ENCODE measurements at regions not wholly inside any gene's neighbourhood (a gene's known extent, or its start where the extent isn't known, plus 50 kb on each side); places are given as distances from the start of the nearest gene placed in this dataset.
"Not testable (repeated sequence)": the region's sequence is repeated elsewhere in the genome, so short reads cannot be mapped to it uniquely, and the experiment has no call there.

DNA sequence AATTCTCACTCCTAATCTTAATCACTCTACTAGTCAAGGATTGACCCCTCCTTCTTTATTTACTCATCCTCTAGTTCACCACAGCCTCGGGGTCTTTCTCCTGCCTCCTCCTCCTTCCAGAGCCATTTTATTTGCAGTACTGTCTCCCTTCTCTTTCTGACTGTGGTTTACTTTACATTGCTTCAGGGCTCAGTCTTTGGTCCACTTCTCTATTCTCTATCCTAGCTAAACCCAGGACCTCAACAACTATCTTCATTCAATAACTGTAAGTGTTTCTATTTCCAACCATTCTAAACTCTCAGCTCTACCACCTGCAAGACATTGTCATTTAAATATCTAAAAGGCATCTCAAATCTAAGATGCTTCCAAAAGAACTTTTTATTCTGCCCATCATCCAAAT lies 493.8 kb downstream of the TTLL7 start:
- DNase-seq, result no peak

GRCh38 chr1:83503153-83503552 lies 495.8 kb downstream of the TTLL7 start:
- DNase-seq, result no peak

GRCh38 chr1:83500987-83501591 lies 497.8 kb downstream of the TTLL7 start:
- DNase-seq, result no peak

DNA sequence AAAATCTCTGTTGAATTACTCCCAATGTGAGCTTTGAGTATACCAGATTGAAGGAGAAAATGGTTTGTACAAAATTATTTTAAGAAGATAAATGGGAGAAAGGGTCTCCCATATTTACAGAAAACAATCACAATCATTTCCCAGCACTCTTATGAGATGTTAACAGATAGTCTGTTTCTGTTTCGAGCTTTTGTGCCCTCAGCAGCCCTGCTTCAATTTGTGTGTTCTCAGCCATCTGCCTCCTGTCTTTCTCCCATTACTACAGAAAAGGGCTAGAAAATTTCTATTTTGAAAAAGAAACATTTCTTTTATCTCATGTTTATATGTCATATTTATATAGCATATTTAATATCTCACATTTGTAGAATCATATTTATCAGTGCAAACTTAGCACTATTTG lies 498.4 kb downstream of the TTLL7 start:
- DNase-seq, result no peak

- no peak for DNase-seq
Observed at GRCh38 chr1:83499998-83500397, 498.9 kb downstream of the TTLL7 start.

DNA sequence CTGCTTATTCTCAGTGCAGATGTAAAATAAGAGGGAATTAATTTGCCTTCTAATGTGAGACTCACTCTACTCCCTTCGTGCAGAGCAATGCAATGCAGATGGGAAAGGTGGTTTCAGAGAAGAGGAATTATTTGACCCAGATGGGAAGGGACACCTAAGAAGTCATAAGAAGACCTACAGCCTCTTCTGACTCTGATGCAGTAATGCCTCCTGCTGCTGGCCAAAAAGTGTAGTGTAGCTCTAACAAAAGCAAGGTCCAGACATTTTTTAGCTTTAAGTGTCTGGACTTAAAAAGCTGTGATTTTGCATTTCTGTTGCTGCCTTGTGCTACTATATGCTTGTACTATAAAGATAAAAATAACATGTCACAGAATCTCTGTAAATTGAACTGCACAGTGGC lies 501.4 kb downstream of the TTLL7 start:
- DNase-seq, result no peak

- no peak for DNase-seq
Observed at GRCh38 chr1:83495560-83495959, 503.4 kb downstream of the TTLL7 start.

GRCh38 chr1:83493633-83494032 lies 505.3 kb downstream of the TTLL7 start:
- no peak for DNase-seq

GRCh38 chr1:83491930-83492329 lies 507.0 kb downstream of the TTLL7 start:
- no peak for DNase-seq

DNA sequence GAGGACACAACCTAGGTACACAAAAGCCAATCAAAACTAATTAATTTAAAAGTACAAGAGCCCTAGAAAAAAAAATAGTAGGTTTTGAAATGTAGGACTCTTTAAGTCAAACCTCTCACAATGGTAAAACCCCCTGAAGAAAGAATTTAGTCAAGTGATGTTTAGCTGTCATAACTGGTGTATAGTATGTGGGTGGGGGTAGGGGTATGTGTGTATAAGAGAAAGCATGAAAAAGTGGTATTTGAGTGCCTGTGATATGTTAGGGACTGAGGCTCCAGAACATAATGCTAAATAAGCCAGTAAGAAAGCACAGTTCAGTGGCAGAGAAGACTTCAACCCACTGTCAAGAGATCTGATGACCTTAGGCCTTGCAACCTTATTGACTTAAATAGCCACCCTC lies 507.9 kb downstream of the TTLL7 start:
- DNase-seq, result no peak

DNA sequence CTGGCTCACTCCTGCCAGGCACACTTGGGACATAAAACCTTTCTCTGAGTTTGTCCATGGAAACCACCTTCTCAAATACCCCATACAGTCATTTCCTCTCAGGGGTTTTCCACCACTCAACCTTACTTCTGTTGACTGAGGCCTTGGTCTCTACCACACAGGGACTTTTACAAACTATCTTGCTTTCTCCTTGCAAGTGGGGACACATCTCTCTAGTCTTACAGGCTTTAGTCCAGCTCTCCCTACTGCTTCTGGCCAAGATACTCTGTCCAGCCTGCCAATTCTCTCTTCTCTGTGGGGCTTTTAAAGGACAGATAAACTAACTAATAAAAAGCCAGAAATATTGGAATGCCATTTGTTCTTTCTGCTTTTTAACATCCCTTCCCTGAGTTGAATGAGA lies 510.8 kb downstream of the TTLL7 start:
- not testable (repeated sequence) for DNase-seq

DNA sequence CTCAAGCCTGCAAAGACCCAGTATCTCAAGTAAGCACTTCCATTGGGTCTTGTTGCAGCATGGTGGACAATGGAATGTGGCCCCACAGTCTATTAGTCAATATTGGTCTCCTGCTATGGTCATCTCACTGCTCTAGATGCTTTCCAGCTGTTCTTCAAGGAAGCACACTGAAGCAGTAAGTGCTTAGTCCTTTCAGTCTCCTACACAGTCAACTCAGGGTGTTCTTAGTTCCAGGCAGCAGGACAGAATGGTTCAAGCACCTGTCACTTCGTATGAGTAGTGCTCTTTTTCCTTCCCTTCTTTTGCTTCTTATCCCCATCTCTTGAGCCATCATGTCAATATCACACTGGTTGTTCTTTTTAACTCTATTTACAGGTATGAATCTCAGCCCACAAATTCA lies 511.5 kb downstream of the TTLL7 start:
- DNase-seq, result not testable (repeated sequence)

DNA sequence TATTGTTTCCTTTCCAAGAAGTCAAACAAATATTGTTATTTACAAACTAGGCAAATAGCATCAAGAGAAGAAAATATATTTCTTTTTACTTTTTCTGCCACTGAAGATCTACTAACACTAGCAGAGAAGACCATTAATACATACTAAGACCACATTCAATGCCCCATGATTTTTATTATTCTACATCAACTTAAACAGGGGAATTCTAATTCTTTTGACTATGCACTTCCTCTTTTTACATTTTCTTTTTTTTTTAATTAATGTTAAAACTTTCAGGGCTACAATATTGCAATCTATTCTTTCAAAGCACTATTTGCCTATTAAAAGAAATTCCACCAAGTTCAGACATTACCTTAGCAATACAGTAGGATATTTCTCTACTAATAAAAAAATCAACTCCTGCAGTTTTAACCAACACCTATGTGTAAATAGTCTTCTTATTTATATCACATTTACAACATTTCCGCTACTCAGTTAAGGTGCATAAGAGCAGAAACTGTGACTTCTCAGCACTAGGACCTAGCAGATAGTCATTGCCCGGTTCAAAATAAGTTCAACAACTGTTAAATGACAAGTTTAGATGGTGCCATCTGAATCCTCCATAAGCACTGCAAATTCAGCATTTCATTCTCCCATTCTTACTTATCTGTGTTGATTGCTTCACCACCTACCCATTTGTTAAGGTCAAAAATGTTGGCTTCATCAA lies 513.5 kb downstream of the TTLL7 start:
- not testable (repeated sequence) for DNase-seq

- DNase-seq, result not testable (repeated sequence)
Observed at GRCh38 chr1:83481284-83481683, 517.6 kb downstream of the TTLL7 start.

DNA sequence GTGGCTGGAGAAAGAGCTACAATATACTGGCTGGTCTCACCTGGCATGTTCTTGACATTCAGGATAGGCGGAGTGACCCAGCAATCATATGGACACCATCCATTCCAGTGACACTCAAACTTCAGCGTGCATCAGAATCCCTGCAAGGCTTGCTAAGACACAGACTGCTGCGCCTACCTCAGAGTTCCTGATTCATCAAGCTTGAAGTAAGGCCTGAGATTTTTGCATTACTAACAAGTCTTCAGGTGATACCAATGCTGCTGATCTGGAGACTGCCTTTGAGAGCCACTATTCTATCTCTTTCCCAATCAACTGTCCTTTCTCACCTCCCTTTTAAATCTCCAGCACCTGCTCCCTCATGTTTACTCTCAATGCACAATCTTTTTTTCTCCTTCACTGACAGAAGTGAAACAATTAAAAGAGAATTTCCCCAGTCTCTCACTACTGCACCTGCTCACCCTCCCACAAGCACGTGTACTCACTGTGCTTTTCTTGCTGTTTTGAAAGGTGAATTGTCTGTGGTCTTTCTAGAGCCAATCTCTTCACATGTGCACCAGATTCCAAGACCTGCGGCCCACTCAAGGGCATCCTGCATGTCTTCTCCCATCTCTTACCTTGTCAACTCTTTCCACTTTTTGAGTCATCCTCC lies 519.2 kb downstream of the TTLL7 start:
- DNase-seq, result not testable (repeated sequence)

DNA sequence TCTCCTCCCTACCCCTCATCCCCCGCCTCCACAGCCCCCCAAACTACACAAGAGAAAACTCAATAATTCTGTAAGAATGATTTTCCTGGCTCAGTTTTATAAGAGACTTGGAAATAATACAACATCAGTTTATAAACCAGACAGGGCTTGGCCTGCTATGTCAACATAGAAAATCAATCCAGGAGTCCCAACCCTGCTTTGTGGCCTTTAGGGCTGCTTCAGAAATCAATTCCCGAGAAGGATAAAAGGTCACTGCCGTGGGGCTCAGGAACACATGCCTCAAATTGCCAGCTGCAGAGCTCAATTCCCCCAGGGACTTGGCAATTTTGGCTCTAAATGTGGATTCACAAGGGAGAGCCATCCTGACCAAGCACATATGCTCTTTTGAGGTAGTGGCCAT lies 520.8 kb downstream of the TTLL7 start:
- DNase-seq, result not testable (repeated sequence)

DNA sequence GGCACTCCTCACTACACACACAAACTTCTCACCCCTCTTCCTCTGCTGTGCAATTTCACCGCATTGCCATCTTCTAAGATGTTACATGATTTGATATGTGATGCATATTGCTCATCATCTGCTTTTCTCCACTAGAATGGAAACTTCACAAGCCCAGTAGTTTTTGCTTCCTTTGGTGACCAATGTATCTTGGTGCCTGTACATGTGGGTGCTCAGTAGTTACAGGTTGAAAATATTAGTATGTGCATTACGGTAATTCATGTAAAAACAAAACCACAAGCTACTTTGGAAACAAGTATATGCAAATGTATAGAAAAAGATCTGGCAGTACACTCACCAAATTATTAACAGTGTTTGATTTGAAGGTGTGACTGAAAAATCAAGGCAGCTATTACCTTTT lies 522.4 kb downstream of the TTLL7 start:
- not testable (repeated sequence) for DNase-seq

DNA sequence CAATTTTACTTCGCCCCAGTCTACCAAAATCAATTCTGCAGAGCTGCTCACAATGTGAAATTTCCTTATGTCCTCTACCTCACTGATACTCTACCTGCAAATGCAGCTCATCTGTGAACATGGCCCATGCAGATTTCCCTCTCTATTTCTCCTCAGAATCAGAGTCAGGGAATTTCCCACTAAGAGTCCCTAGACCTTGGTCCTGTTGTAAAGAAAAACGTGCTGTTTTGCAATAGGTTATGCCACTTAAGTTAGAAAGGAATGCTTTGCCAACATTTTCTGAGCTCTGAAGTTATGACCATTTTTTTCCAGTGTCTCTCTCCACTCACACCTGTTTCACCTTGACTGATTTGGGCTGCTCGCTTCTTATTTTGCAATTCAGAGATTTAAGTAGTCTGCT lies 524.0 kb downstream of the TTLL7 start:
- DNase-seq, result not testable (repeated sequence)

- DNase-seq, result not testable (repeated sequence)
Observed at GRCh38 chr1:83473986-83474385, 524.9 kb downstream of the TTLL7 start.

GRCh38 chr1:83472066-83472465 lies 526.9 kb downstream of the TTLL7 start:
- not testable (repeated sequence) for DNase-seq

DNA sequence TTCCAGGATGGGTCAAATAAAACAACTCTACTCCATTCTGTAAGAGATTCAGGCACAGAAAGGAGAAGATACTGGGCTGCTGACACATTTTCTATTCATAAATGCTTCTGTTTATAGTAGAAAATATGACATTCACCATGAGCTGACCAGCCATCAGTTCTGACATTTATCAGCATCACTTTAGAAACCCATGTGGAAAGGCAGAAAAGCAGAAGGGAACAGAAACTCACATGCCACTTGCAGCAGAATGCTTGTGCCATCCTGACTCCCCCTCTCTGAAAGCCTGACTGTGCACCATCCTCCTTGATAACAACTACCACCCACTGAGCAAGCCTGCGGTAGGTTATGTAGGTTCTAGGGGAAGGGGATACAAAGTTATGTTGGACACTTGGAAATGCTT lies 527.7 kb downstream of the TTLL7 start:
- DNase-seq, result not testable (repeated sequence)

- DNase-seq, result not testable (repeated sequence)
Observed at GRCh38 chr1:83468336-83468735, 530.6 kb downstream of the TTLL7 start.

DNA sequence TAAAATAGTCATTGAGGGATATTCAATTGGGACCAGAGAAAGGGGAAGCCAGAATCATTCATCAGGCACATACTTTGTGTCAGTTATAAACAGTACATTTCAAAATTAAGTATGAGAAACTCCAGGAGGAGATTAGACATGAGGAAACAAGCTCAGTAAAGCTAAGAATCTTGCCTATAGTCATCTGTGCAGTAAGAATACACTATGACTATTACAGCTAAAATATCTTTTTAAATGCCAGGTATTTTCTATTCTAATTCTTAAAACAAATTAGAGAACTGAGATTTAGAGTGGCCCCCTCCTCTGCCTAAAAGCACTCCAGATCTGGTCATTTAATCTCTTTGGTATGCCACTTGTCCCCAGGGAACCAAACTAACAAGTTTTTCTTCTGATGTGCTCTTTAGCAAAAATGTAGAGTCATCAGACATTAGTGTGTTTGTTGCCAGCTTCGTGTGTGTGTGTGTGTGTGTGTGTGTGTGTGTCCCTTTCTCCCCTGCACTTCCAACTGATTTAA lies 541.1 kb downstream of the TTLL7 start:
- not testable (repeated sequence) for DNase-seq

DNA sequence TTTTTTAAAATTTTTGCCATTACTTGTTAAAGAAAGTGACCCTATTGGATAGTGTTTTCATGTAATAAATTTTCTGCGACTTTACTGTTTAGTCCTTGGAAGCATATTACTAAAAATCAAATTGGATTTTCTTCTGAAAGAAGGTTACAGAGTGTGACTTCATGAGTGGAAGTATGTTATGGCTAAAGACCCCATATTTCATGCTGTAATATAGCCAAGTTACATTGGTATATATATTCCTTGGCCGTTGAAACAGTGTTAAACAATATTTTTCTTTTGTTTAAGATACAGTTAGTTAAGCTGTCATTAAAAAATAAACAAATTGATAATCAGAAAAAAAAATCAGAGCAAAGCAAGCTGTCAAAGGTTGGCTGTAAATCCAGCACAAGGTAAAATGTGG lies 541.7 kb downstream of the TTLL7 start:
- DNase-seq, result not testable (repeated sequence)
